ENCODE measurements at regions not wholly inside any gene's neighbourhood (a gene's known extent, or its start where the extent isn't known, plus 50 kb on each side); places are given as distances from the start of the nearest gene placed in this dataset.

DNA sequence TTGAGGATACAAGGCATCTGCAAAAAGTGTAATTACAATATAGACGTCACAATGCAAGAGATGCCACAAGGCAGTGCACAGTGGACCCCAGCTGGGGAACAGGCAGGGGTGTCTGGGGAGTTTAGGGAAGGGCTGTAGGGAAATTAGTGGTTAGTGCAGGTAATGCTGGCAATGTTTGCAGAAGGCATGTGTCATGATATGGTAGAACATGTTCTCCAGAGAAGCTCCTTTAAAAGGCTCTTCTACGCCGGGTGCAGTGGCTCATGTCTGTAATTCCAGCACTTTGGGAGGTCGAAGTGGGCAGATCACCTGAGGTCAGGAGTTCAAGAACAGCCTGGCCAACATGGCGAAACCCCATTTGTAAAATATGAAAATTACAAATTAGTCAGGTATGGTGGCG, 98.0 kb downstream of the JCAD start:
- dilution Hi-C loops (cut with MboI; ENCODE audit: extremely low pct_ligation_motif_present, low sequenced_read_pairs): no loop called here

GRCh38 chr10:29960261-29960660, 99.1 kb downstream of the JCAD start:
- Histone ChIP-seq H4K20me1 (replicated peaks; ENCODE audit: control insufficient read depth, extremely low read depth, insufficient read depth, low read length) (no peaks in the 10 kb centered on the region), H3K36me3 (ENCODE audit: control insufficient read depth in 2 of 2, extremely low read depth in 1 of 2, insufficient read depth in 2 of 2, low read length in 2 of 2) (no peaks in the 10 kb centered on the region), H3K9me1 (replicated peaks; ENCODE audit: control insufficient read depth, extremely low read depth, insufficient read depth, low read length) (no peaks in the 10 kb centered on the region), H3K4me1 (ENCODE audit: control insufficient read depth, extremely low read depth, insufficient read depth, low read length) (no peaks in the 10 kb centered on the region), H3K79me2 (ENCODE audit: control insufficient read depth, insufficient read depth, low read length) (no peaks in the 10 kb centered on the region), H2AFZ (ENCODE audit: low read depth, low read length) (no peak overlapping the region), H3K9me3 (replicated peaks; ENCODE audit: control insufficient read depth, insufficient read depth, low read length) (no peaks in the 10 kb centered on the region), H3K4me2 (ENCODE audit: insufficient read depth, low read length) (no peak overlapping the region), H3K4me3 (replicated peaks in 1 of 3; ENCODE audit: insufficient read depth in 1 of 3, low read depth in 1 of 3, low read length in 3 of 3) (no peak overlapping the region), H3K9ac (replicated peaks; ENCODE audit: extremely low read depth, insufficient read depth, low read length) (no peak overlapping the region), H3K27ac (ENCODE audit: insufficient read depth, low read depth, low read length) (no peak overlapping the region), H3K27me3 (ENCODE audit: control insufficient read depth in 2 of 2, insufficient read depth in 2 of 2, low read length in 2 of 2) (no peaks in the 10 kb centered on the region)
- TF ChIP-seq MYC (IDR thresholded peaks at IDR 0.05; ENCODE audit: low read depth, low read length): no peak
- FAIRE-seq: no peak
- ChIA-PET POLR2A (no interaction called here), CTCF (no interaction called here)
- no TSS peak for BruUV-seq (replicated peaks)
- intact Hi-C loops (cut with micrococcal nuclease) (no loop called here), dilution Hi-C loops (cut with MboI; ENCODE audit: extremely low pct_ligation_motif_present, low sequenced_read_pairs) (no loop called here)
- no peak for DNase-seq (ENCODE audit: low read depth, low spot score)

More for the DNA sequence above, 98.0 kb downstream of the JCAD start:
- no peak for FAIRE-seq
- H3K4me3 ChIP-seq (replicated peaks in 1 of 3; ENCODE audit: insufficient read depth in 1 of 3, low read depth in 1 of 3, low read length in 3 of 3): no peak overlapping the region
- no peak for DNase-seq (ENCODE audit: low read depth, low spot score)
- no peak overlapping the region for H2AFZ ChIP-seq (ENCODE audit: low read depth, low read length)
- H3K27me3 ChIP-seq (ENCODE audit: control insufficient read depth in 2 of 2, insufficient read depth in 2 of 2, low read length in 2 of 2): no peaks in the 10 kb centered on the region
- no peaks in the 10 kb centered on the region for H3K9me3 ChIP-seq (replicated peaks; ENCODE audit: control insufficient read depth, insufficient read depth, low read length)
- H3K4me2 ChIP-seq (ENCODE audit: insufficient read depth, low read length): no peak overlapping the region
- no peak overlapping the region for H3K27ac ChIP-seq (ENCODE audit: insufficient read depth, low read depth, low read length)
- CTCF ChIA-PET: interaction anchor here (0.7 kb wide), 1 partner anchor 12 kb away, joined by 3 read pairs; no protein-coding TSS in a partner anchor
- no peaks in the 10 kb centered on the region for H4K20me1 ChIP-seq (replicated peaks; ENCODE audit: control insufficient read depth, extremely low read depth, insufficient read depth, low read length)
- intact Hi-C loops (cut with micrococcal nuclease): no loop called here
- H3K79me2 ChIP-seq (ENCODE audit: control insufficient read depth, insufficient read depth, low read length): no peaks in the 10 kb centered on the region
- no peaks in the 10 kb centered on the region for H3K9me1 ChIP-seq (replicated peaks; ENCODE audit: control insufficient read depth, extremely low read depth, insufficient read depth, low read length)
- H3K36me3 ChIP-seq (ENCODE audit: control insufficient read depth in 2 of 2, extremely low read depth in 1 of 2, insufficient read depth in 2 of 2, low read length in 2 of 2): no peaks in the 10 kb centered on the region
- H3K9ac ChIP-seq (replicated peaks; ENCODE audit: extremely low read depth, insufficient read depth, low read length): no peak overlapping the region
- TF ChIP-seq FOS (IDR thresholded peaks at IDR 0.05; ENCODE audit: borderline replicate concordance, insufficient read depth, low read length) (no peak), JUN (IDR thresholded peaks at IDR 0.05; ENCODE audit: borderline replicate concordance, insufficient read depth, insufficient read length, low read depth) (no peak), MYC (IDR thresholded peaks at IDR 0.05; ENCODE audit: low read depth, low read length) (no peak)
- POLR2A ChIA-PET: no interaction called here
- no TSS peak for BruUV-seq (replicated peaks)
- no peaks in the 10 kb centered on the region for H3K4me1 ChIP-seq (ENCODE audit: control insufficient read depth, extremely low read depth, insufficient read depth, low read length)

Data from endothelial cell of umbilical vein (primary cell).